K562 (cell line): ENCODE measurements at regions not wholly inside any gene's neighbourhood (a gene's known extent, or its start where the extent isn't known, plus 50 kb on each side); places are given as distances from the start of the nearest gene placed in this dataset.

Experiments used
- CBFB ChIP-seq: sonication (generic); formaldehyde crosslinking; IDR thresholded peaks from 2 replicates; pipeline ENCODE4 v1.4.0; 2020; ENCODE audit warnings: mild to moderate bottlenecking, missing genetic modification reagents
- DPF2 ChIP-seq: fragments of 450-650 bp; IDR thresholded peaks from 2 replicates; pipeline ENCODE4 v1.6.1; 2016
- HNRNPL ChIP-seq: fragments of 200-400 bp; formaldehyde crosslinking; IDR thresholded peaks from 2 replicates; pipeline ENCODE4 v1.6.1; 2017; ENCODE audit warnings: low read depth, mild to moderate bottlenecking, low read length
- KAT8 ChIP-seq: fragments of 450-650 bp; IDR thresholded peaks from 2 replicates; pipeline ENCODE4 v1.6.1; 2016; ENCODE audit warnings: low read depth, mild to moderate bottlenecking
- KLF10 ChIP-seq: fragments of 250-450 bp; sonication (Bioruptor Pico); IDR thresholded peaks from 2 replicates; pipeline ENCODE4 v1.6.1; 2021; ENCODE audit warnings: matching md5 sums
- NR1H2 ChIP-seq: sonication (generic); formaldehyde crosslinking; IDR thresholded peaks from 2 replicates; pipeline ENCODE4 v1.4.0; 2020; ENCODE audit warnings: mild to moderate bottlenecking, missing genetic modification reagents
- SAFB2 ChIP-seq: fragments of 200-400 bp; formaldehyde crosslinking; IDR thresholded peaks from 2 replicates; pipeline ENCODE4 v1.6.1; 2018; ENCODE audit warnings: borderline replicate concordance, low read length, low read depth, moderate library complexity; ENCODE audit not compliant: severe bottlenecking
- SREBF1 ChIP-seq: fragments of 150-350 bp; IDR thresholded peaks from 2 replicates; pipeline ENCODE4 v1.6.1; 2014; ENCODE audit warnings: antibody characterized with exemption, low read depth, low read length, borderline replicate concordance
- SREBF2 ChIP-seq: sonication (generic); formaldehyde crosslinking; IDR thresholded peaks from 2 replicates; pipeline ENCODE4 v1.4.0; 2020; ENCODE audit warnings: mild to moderate bottlenecking, missing genetic modification reagents
- ZNF146 ChIP-seq: IDR thresholded peaks from one replicate; pipeline ENCODE4 v1.6.1; 2018; ENCODE audit warnings: missing compliant biosample characterization; ENCODE audit not compliant: unreplicated experiment
- ZNF780A ChIP-seq: fragments of 250-450 bp; sonication (Bioruptor Pico); IDR thresholded peaks from 2 replicates; pipeline ENCODE4 v1.5.0; 2021; ENCODE audit warnings: mild to moderate bottlenecking
- TF ChIP-seq, protein P1 (sequence below): fragments of 450-650 bp; IDR thresholded peaks from 2 replicates; pipeline ENCODE4 v1.6.1; 2016; ENCODE audit warnings: low read depth
- TF ChIP-seq, protein P2 (sequence below), 3 experiments: IDR thresholded peaks in 2 of 3; conservative IDR thresholded peaks in 1 of 3; 2 replicates each; pipeline ENCODE4 v1.5.1; 2011 to 2012; ENCODE audit warnings: low read length in 3 of 3, mild to moderate bottlenecking in 3 of 3, control low read depth in 2 of 3, improper control_type of control experiment in 1 of 3, inconsistent platforms in 1 of 3, low read depth in 1 of 3, mixed read lengths in 1 of 3, moderate library complexity in 1 of 3; ENCODE audit not compliant: insufficient read depth in 2 of 3

DNA sequence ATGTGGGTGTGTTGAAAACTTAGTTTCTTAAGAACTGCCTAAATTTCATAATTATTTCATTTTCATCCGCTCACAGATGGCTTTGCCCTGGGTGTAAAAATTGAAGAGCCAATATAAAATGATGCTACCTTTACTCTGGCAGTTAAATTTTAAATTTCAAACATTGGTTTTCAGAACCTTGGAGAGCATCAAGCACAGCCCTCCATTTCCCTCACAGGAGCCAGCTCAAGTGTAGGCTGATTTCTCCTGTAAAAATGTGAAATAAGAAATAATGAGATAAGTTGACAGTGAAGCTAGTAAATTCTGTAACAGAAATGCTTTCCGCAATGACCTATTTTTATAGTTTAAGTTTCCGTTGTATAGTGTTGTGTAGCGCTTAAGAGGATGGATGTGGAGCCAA, 53.9 kb upstream of the AKT3 start:
- TF ChIP-seq NR1H2 (CRISPR knock-in tag) (no peak), KLF10 (CRISPR knock-in tag) (no peak), SREBF2 (no peak), HNRNPL (no peak), ZNF146 (no peak), SREBF1 (no peak), KAT8 (no peak), SAFB2 (no peak), DPF2 (no peak), ZNF780A (CRISPR knock-in tag) (no peak), CBFB (CRISPR knock-in tag) (no peak)
- TF ChIP-seq, protein P1, sequence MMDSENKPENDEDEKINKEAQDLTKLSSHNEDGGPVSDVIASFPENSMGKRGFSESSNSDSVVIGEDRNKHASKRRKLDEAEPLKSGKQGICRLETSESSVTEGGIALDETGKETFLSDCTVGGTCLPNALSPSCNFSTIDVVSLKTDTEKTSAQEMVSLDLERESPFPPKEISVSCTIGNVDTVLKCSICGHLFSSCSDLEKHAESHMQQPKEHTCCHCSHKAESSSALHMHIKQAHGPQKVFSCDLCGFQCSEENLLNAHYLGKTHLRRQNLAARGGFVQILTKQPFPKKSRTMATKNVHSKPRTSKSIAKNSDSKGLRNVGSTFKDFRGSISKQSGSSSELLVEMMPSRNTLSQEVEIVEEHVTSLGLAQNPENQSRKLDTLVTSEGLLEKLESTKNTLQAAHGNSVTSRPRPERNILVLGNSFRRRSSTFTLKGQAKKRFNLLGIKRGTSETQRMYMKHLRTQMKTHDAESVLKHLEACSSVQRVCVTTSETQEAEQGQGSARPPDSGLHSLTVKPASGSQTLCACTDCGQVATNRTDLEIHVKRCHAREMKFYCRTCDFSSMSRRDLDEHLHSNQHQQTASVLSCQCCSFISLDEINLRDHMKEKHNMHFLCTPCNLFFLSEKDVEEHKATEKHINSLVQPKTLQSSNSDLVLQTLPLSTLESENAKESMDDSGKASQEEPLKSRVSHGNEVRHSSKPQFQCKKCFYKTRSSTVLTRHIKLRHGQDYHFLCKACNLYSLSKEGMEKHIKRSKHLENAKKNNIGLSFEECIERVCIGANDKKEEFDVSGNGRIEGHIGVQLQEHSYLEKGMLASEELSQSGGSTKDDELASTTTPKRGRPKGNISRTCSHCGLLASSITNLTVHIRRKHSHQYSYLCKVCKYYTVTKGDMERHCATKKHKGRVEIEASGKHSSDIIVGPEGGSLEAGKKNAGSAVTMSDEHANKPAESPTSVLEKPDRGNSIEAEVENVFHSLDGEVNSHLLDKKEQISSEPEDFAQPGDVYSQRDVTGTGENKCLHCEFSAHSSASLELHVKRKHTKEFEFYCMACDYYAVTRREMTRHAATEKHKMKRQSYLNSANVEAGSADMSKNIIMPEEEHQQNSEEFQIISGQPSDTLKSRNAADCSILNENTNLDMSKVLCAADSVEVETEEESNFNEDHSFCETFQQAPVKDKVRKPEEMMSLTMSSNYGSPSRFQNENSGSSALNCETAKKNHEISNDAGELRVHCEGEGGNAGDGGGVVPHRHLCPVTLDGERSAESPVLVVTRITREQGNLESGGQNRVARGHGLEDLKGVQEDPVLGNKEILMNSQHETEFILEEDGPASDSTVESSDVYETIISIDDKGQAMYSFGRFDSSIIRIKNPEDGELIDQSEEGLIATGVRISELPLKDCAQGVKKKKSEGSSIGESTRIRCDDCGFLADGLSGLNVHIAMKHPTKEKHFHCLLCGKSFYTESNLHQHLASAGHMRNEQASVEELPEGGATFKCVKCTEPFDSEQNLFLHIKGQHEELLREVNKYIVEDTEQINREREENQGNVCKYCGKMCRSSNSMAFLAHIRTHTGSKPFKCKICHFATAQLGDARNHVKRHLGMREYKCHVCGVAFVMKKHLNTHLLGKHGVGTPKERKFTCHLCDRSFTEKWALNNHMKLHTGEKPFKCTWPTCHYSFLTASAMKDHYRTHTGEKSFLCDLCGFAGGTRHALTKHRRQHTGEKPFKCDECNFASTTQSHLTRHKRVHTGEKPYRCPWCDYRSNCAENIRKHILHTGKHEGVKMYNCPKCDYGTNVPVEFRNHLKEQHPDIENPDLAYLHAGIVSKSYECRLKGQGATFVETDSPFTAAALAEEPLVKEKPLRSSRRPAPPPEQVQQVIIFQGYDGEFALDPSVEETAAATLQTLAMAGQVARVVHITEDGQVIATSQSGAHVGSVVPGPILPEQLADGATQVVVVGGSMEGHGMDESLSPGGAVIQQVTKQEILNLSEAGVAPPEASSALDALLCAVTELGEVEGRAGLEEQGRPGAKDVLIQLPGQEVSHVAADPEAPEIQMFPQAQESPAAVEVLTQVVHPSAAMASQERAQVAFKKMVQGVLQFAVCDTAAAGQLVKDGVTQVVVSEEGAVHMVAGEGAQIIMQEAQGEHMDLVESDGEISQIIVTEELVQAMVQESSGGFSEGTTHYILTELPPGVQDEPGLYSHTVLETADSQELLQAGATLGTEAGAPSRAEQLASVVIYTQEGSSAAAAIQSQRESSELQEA: no peak
- TF ChIP-seq, protein P2, sequence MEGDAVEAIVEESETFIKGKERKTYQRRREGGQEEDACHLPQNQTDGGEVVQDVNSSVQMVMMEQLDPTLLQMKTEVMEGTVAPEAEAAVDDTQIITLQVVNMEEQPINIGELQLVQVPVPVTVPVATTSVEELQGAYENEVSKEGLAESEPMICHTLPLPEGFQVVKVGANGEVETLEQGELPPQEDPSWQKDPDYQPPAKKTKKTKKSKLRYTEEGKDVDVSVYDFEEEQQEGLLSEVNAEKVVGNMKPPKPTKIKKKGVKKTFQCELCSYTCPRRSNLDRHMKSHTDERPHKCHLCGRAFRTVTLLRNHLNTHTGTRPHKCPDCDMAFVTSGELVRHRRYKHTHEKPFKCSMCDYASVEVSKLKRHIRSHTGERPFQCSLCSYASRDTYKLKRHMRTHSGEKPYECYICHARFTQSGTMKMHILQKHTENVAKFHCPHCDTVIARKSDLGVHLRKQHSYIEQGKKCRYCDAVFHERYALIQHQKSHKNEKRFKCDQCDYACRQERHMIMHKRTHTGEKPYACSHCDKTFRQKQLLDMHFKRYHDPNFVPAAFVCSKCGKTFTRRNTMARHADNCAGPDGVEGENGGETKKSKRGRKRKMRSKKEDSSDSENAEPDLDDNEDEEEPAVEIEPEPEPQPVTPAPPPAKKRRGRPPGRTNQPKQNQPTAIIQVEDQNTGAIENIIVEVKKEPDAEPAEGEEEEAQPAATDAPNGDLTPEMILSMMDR (IDR thresholded peaks at IDR 0.05 in 2 of 3, conservative IDR thresholded peaks at IDR 0.05 in 1 of 3; ENCODE audit: insufficient read depth in 2 of 3, low read depth in 1 of 3, low read length in 3 of 3): no peak
